HEK293T (cell line): ENCODE measurements at regions not wholly inside any gene's neighbourhood (a gene's known extent, or its start where the extent isn't known, plus 50 kb on each side); places are given as distances from the start of the nearest gene placed in this dataset.

Experiments used
- CTCF ChIA-PET: fragments of 350-600 bp; formaldehyde crosslinking; extraction: SDS; loops from one replicate; lab custom pipeline; 2021; ENCODE audit warnings: antibody characterized with exemption, inconsistent platforms; lab: Yijun Ruan, JAX
- POLR2A ChIA-PET: fragments of 350-600 bp; formaldehyde crosslinking; extraction: SDS; loops from one replicate; lab custom pipeline; 2020; ENCODE audit warnings: antibody characterized with exemption, inconsistent platforms; lab: Yijun Ruan, JAX
- DNase-seq: peaks from one replicate; pipeline ENCODE4 v3.0.0; 2012; ENCODE audit warnings: mixed read lengths; ENCODE audit errors: extremely low spot score
- ARNT ChIP-seq: fragments of 450-650 bp; IDR thresholded peaks from 2 replicates; pipeline ENCODE4 v1.6.1; 2017; ENCODE audit warnings: mild to moderate bottlenecking
- BHLHE40 ChIP-seq: fragments of 450-650 bp; IDR thresholded peaks from 2 replicates; pipeline ENCODE4 v1.6.1; 2016; ENCODE audit warnings: mild to moderate bottlenecking, moderate library complexity, borderline replicate concordance
- CTBP1 ChIP-seq: fragments of 450-650 bp; IDR thresholded peaks from 2 replicates; pipeline ENCODE4 v1.6.1; 2016; ENCODE audit warnings: borderline replicate concordance
- ELF4 ChIP-seq: fragments of 450-650 bp; IDR thresholded peaks from 2 replicates; pipeline ENCODE4 v1.6.1; 2017; ENCODE audit warnings: antibody characterized with exemption
- FOXA1 ChIP-seq: fragments of 450-650 bp; IDR thresholded peaks from 2 replicates; pipeline ENCODE4 v1.6.1; 2016; ENCODE audit warnings: mild to moderate bottlenecking
- FOXK2 ChIP-seq: fragments of 450-650 bp; IDR thresholded peaks from 2 replicates; pipeline ENCODE4 v1.6.1; 2016; ENCODE audit warnings: mild to moderate bottlenecking
- FOXM1 ChIP-seq: fragments of 450-650 bp; IDR thresholded peaks from 2 replicates; pipeline ENCODE4 v1.6.1; 2017; ENCODE audit warnings: mild to moderate bottlenecking, borderline replicate concordance
- HDGF ChIP-seq: fragments of 450-650 bp; IDR thresholded peaks from 2 replicates; pipeline ENCODE4 v1.6.1; 2017; ENCODE audit warnings: antibody characterized with exemption, borderline replicate concordance
- L3MBTL2 ChIP-seq: fragments of 450-650 bp; conservative IDR thresholded peaks from 2 replicates; pipeline ENCODE4 v1.6.1; 2016; ENCODE audit warnings: mild to moderate bottlenecking
- LEF1 ChIP-seq: fragments of 450-650 bp; IDR thresholded peaks from 2 replicates; pipeline ENCODE4 v1.6.1; 2017; ENCODE audit warnings: mild to moderate bottlenecking, borderline replicate concordance
- NFRKB ChIP-seq: fragments of 450-650 bp; IDR thresholded peaks from 2 replicates; pipeline ENCODE4 v1.6.1; 2016; ENCODE audit warnings: mild to moderate bottlenecking, moderate library complexity
- PKNOX1 ChIP-seq: fragments of 450-650 bp; IDR thresholded peaks from 2 replicates; pipeline ENCODE4 v1.6.1; 2016
- SP1 ChIP-seq: fragments of 450-650 bp; IDR thresholded peaks from 2 replicates; pipeline ENCODE4 v1.6.1; 2017
- SUZ12 ChIP-seq: fragments of 450-650 bp; IDR thresholded peaks from 2 replicates; pipeline ENCODE4 v1.6.1; 2016; ENCODE audit warnings: mild to moderate bottlenecking
- TARDBP ChIP-seq: fragments of 450-650 bp; IDR thresholded peaks from 2 replicates; pipeline ENCODE4 v1.6.1; 2016
- ZNF384 ChIP-seq: fragments of 450-650 bp; IDR thresholded peaks from 2 replicates; pipeline ENCODE4 v1.6.1; 2016

GRCh38 chr17:52235516-52235915 is 77.0 kb upstream of the CA10 start:
- no peak for TF ChIP-seq LEF1
- no peak for TF ChIP-seq FOXK2
- TF ChIP-seq NFRKB: no peak
- no peak for TF ChIP-seq CTBP1
- no peak for TF ChIP-seq TARDBP
- TF ChIP-seq ZNF384: no peak
- no peak for TF ChIP-seq BHLHE40
- TF ChIP-seq ELF4: no peak
- TF ChIP-seq SP1: no peak
- DNase-seq: no peak
- POLR2A ChIA-PET: no interaction called here
- CTCF ChIA-PET: no interaction called here

GRCh38 chr17:52233632-52234031 is 75.1 kb upstream of the CA10 start:
- DNase-seq: no peak
- CTCF ChIA-PET: no interaction called here
- POLR2A ChIA-PET: interaction anchor here (0.8 kb wide), 1 partner anchor 46 kb away, joined by 3 read pairs; no protein-coding TSS in a partner anchor
- TF ChIP-seq CTBP1 (no peak), FOXA1 (no peak), ELF4 (no peak), LEF1 (no peak)

- ChIA-PET CTCF (no interaction called here), POLR2A (interaction anchor here (0.8 kb wide), 1 partner anchor 46 kb away, joined by 3 read pairs; no protein-coding TSS in a partner anchor)
- DNase-seq: no peak
- TF ChIP-seq FOXK2: no peak
Observed at GRCh38 chr17:52233176-52233575, 74.7 kb upstream of the CA10 start.

GRCh38 chr17:52228823-52229222 is 70.3 kb upstream of the CA10 start:
- CTCF ChIA-PET: no interaction called here
- no peak for DNase-seq
- TF ChIP-seq HDGF (no peak), BHLHE40 (no peak), ARNT (no peak), SUZ12 (no peak), NFRKB (no peak), SP1 (no peak), L3MBTL2 (no peak), TARDBP (no peak), FOXA1 (no peak), CTBP1 (no peak), ZNF384 (no peak), ELF4 (no peak), PKNOX1 (no peak)
- POLR2A ChIA-PET: no interaction called here

- DNase-seq: no peak
- TF ChIP-seq SUZ12 (no peak), ELF4 (no peak), L3MBTL2 (no peak), CTBP1 (no peak), FOXM1 (no peak), TARDBP (no peak), FOXA1 (no peak), PKNOX1 (no peak), ARNT (no peak), LEF1 (no peak), SP1 (no peak), NFRKB (no peak), HDGF (no peak), ZNF384 (no peak), FOXK2 (no peak)
- ChIA-PET POLR2A (no interaction called here), CTCF (no interaction called here)
Observed at GRCh38 chr17:52227926-52228325, 69.4 kb upstream of the CA10 start.

GRCh38 chr17:52213451-52213850 is 54.9 kb upstream of the CA10 start:
- ChIA-PET POLR2A (no interaction called here), CTCF (no interaction called here)
- no peak for TF ChIP-seq FOXK2
- no peak for TF ChIP-seq PKNOX1
- TF ChIP-seq FOXM1: no peak
- TF ChIP-seq L3MBTL2: no peak
- no peak for TF ChIP-seq NFRKB
- no peak for TF ChIP-seq CTBP1
- TF ChIP-seq LEF1: no peak
- no peak for TF ChIP-seq ARNT
- DNase-seq: no peak

GRCh38 chr17:52212851-52213250 is 54.3 kb upstream of the CA10 start:
- ChIA-PET CTCF (no interaction called here), POLR2A (no interaction called here)
- no peak for TF ChIP-seq FOXA1
- no peak for TF ChIP-seq BHLHE40
- DNase-seq: no peak

- POLR2A ChIA-PET: no interaction called here
- CTCF ChIA-PET: no interaction called here
- TF ChIP-seq L3MBTL2 (no peak), SP1 (no peak), NFRKB (no peak), PKNOX1 (no peak), ZNF384 (no peak), FOXK2 (no peak), LEF1 (no peak)
- DNase-seq: no peak
Observed at GRCh38 chr17:52209507-52209906, 51.0 kb upstream of the CA10 start.
